ENCODE measurements at regions not wholly inside any gene's neighbourhood (a gene's known extent, or its start where the extent isn't known, plus 50 kb on each side); places are given as distances from the start of the nearest gene placed in this dataset.

DNA sequence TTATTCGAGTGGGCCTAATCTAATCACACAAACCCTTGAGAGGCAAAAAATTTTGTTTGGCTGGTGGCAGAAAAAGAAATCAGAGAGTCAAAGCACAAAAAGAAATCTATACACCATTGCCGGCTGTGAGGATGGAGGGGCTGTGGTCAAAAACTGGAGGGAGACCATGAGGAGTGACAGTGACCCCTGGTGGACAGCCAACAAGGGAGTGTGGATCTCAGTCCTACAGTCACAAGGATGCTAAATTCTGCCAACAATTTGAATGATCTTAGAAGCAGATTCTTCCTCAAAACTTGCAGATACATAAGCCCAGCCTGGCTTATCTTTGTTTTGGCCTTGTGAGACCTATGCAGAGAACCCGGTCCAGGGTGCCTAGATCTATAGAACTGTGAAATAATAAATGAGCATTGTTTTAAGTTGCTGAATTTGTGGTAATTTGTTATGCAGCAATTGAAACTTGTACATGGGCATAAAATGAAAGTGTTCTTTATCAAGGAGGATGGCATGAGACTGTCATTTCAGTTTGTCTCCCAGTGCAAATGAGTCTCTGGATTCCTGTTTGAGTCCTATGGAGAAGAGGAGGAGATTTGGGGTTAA lies 103.0 kb upstream of the ARHGEF26 start:
- peak; percentile 5 for DNase-seq (ENCODE audit: low read depth)
- TF ChIP-seq, protein P1, sequence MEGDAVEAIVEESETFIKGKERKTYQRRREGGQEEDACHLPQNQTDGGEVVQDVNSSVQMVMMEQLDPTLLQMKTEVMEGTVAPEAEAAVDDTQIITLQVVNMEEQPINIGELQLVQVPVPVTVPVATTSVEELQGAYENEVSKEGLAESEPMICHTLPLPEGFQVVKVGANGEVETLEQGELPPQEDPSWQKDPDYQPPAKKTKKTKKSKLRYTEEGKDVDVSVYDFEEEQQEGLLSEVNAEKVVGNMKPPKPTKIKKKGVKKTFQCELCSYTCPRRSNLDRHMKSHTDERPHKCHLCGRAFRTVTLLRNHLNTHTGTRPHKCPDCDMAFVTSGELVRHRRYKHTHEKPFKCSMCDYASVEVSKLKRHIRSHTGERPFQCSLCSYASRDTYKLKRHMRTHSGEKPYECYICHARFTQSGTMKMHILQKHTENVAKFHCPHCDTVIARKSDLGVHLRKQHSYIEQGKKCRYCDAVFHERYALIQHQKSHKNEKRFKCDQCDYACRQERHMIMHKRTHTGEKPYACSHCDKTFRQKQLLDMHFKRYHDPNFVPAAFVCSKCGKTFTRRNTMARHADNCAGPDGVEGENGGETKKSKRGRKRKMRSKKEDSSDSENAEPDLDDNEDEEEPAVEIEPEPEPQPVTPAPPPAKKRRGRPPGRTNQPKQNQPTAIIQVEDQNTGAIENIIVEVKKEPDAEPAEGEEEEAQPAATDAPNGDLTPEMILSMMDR (IDR thresholded peaks at IDR 0.05; ENCODE audit: low read depth, low read length, missing control alignments), result peak; percentile 75
- no peak overlapping the region for H3K4me3 ChIP-seq (ENCODE audit: low read depth, low read length)

DNA sequence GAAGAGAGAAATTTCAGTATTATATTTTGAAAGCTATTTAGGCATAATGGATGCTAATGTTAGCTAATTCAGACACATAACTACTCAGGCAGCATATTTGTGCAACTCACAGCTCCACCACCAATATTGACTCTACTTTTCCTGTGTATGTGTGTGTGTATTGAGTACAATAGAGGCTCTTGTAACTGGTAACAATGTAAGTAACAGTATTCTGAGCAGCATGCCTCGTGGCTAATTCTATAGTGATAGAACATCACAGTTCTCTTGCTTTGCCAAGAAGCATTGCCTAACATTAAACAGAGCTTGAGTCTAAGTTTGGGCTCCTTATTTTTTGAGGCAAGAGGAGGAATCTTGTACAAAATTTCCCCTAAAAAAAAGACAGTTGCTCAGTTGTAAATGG lies 98.6 kb upstream of the ARHGEF26 start:
- TF ChIP-seq, protein P1 (IDR thresholded peaks at IDR 0.05; ENCODE audit: low read depth, low read length, missing control alignments), result no peak
- no peak for DNase-seq (ENCODE audit: low read depth)
- H3K4me3 ChIP-seq (ENCODE audit: low read depth, low read length), result no peak overlapping the region

DNA sequence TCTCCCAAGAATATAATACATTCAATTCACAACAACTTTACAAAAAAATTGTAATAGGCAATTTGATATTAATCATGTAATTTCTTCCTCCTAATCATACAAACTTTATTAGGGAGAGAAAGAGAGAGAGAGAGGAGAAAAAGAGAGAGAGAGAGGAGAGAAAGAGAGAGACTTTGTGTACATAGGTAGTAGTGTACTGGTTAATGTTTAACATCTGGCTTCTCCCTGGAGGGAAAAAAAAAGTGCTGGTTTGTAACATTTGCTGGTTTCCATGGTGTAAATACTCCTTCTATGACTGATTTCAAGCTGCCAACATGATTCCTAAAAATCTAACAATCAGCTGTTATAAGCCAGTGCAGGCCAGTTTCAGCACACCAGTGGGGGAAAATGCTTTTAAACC lies 98.0 kb upstream of the ARHGEF26 start:
- TF ChIP-seq, protein P1 (IDR thresholded peaks at IDR 0.05; ENCODE audit: low read depth, low read length, missing control alignments), result no peak

DNA sequence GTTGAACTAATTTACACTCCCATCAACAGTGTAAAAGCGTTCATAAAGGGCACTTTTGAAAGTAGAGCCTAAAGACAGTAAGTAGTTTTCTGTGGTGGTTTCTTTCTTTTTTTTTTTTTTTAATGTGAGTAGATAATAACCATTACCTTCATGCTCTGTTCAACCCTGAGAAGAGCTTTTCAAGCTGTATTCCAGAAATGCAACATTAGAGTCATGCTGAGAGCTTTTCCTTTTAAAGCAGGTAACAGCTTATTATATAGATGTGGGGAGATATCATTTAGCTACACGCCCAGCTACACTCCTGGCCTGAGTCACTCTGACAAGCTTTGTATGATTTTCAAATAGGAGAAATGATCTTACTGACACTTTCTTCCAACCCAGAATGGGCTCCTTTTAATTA lies 96.2 kb upstream of the ARHGEF26 start:
- DNase-seq (ENCODE audit: low read depth), result no peak
- H3K4me3 ChIP-seq (ENCODE audit: low read depth, low read length), result no peak overlapping the region
- TF ChIP-seq, protein P1 (IDR thresholded peaks at IDR 0.05; ENCODE audit: low read depth, low read length, missing control alignments), result no peak

More for the DNA sequence above, 98.0 kb upstream of the ARHGEF26 start:
- no peak for DNase-seq (ENCODE audit: low read depth)
- H3K4me3 ChIP-seq (ENCODE audit: low read depth, low read length), result no peak overlapping the region

DNA sequence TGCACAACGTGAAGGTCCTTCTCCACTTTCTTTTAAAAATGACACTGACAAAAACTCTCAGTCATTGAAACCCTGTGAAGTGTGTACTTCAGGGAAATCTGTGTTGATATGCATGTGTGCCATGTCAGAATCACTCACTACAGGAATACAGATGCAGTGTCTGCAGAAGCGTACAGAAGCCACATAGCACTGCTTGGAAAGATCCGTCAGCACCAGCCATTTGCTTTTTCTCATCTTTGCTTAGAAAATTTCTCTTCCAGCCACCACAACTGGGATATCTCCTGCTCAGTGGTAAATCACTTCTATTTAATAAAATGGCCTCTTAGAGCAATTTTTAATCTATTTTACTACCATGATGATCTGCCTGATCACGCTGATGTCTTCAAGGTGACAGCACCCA lies 91.3 kb upstream of the ARHGEF26 start:
- no peak for DNase-seq (ENCODE audit: low read depth)
- TF ChIP-seq, protein P1 (IDR thresholded peaks at IDR 0.05; ENCODE audit: low read depth, low read length, missing control alignments), result no peak
- H3K4me3 ChIP-seq (ENCODE audit: low read depth, low read length), result no peak overlapping the region

DNA sequence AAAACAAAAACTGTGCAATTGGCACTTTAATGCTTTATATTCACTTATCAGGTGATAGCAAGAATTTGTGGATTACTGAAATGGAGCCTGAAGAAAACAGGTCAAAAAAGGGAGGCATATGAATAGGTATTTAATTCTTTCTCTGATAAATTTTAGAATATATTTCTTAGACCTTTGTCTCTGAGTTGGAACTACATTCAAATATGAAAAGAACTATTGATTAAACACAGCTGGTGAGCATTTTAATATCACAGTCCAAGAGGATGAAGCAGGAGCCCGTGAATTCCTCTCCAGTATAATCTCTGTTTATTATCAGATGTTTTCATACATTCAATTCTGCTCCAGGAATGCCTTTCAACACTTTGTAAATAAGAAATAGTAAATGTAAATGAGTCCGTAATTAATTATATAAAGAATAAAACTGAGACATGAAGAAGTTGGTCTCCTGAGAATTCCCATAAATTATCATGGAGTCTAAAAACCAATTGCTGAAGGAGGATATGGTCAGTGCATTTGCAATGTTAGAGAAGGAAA lies 86.3 kb upstream of the ARHGEF26 start:
- TF ChIP-seq, protein P1 (IDR thresholded peaks at IDR 0.05; ENCODE audit: low read depth, low read length, missing control alignments), result no peak
- H3K4me3 ChIP-seq (ENCODE audit: low read depth, low read length), result no peak overlapping the region
- no peak for DNase-seq (ENCODE audit: low read depth)

DNA sequence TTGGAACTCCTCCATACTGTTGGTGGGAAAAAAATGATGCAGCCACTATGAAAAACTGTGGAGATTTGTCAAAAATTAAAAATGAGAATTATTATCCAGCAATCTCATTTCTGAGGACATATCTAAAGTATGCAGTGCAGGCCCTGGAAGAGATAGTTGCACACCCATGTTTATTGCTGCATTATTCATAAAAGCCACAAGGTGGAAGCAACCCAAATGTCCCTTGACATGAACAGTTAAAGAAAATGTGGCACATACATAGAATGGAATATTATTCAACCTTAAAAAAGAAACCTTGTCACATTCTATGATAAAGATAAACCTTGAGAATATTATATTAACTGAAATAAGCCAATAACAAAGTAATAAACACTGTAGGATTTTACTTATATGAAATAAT lies 80.9 kb upstream of the ARHGEF26 start:
- DNase-seq (ENCODE audit: low read depth), result no peak
- H3K4me3 ChIP-seq (ENCODE audit: low read depth, low read length), result no peak overlapping the region
- TF ChIP-seq, protein P1 (IDR thresholded peaks at IDR 0.05; ENCODE audit: low read depth, low read length, missing control alignments), result peak; percentile 36
